Activated effector memory CD4-positive, alpha-beta T cell treated with anti-CD3 and anti-CD28 coated beads, Interleukin-2, amount 50 U/mL, for 16 hours (primary cell): ENCODE measurements at regions not wholly inside any gene's neighbourhood (a gene's known extent, or its start where the extent isn't known, plus 50 kb on each side); places are given as distances from the start of the nearest gene placed in this dataset.

Experiments used
- DNase-seq: peaks from one replicate; pipeline ENCODE4 v3.0.0-alpha.2; 2020

- DNase-seq, result no peak
Observed at GRCh38 chr11:88448131-88448670, 110.7 kb upstream of the CTSC start.

- DNase-seq, result no peak
Observed at GRCh38 chr11:88447281-88447680, 109.7 kb upstream of the CTSC start.

GRCh38 chr11:88439356-88439755, 101.8 kb upstream of the CTSC start:
- no peak for DNase-seq

GRCh38 chr11:88438721-88439120, 101.2 kb upstream of the CTSC start:
- no peak for DNase-seq

- DNase-seq, result no peak
Observed at GRCh38 chr11:88435415-88435814, 97.9 kb upstream of the CTSC start.

GRCh38 chr11:88434333-88434976, 96.9 kb upstream of the CTSC start:
- DNase-seq, result no peak

- no peak for DNase-seq
Observed at GRCh38 chr11:88433536-88434230, 96.1 kb upstream of the CTSC start.

GRCh38 chr11:88431675-88432341, 94.3 kb upstream of the CTSC start:
- no peak for DNase-seq

GRCh38 chr11:88428959-88429358, 91.4 kb upstream of the CTSC start:
- no peak for DNase-seq

GRCh38 chr11:88427719-88428118, 90.2 kb upstream of the CTSC start:
- no peak for DNase-seq

- no peak for DNase-seq
Observed at GRCh38 chr11:88424881-88425280, 87.3 kb upstream of the CTSC start.

- DNase-seq, result peak; percentile 66
Observed at GRCh38 chr11:88421530-88421929, 84.0 kb upstream of the CTSC start.

- DNase-seq, result no peak
Observed at GRCh38 chr11:88420165-88420791, 82.7 kb upstream of the CTSC start.

GRCh38 chr11:88418508-88418907, 81.0 kb upstream of the CTSC start:
- DNase-seq, result no peak

GRCh38 chr11:88415495-88415894, 78.0 kb upstream of the CTSC start:
- no peak for DNase-seq

GRCh38 chr11:88414981-88415413, 77.5 kb upstream of the CTSC start:
- DNase-seq, result no peak

- DNase-seq, result no peak
Observed at GRCh38 chr11:88414385-88414861, 76.9 kb upstream of the CTSC start.

GRCh38 chr11:88411265-88411664, 73.7 kb upstream of the CTSC start:
- no peak for DNase-seq

GRCh38 chr11:88410656-88411055, 73.1 kb upstream of the CTSC start:
- no peak for DNase-seq

GRCh38 chr11:88410056-88410455, 72.5 kb upstream of the CTSC start:
- no peak for DNase-seq

- DNase-seq, result no peak
Observed at GRCh38 chr11:88406876-88407275, 69.3 kb upstream of the CTSC start.

- DNase-seq, result no peak
Observed at GRCh38 chr11:88405853-88406252, 68.3 kb upstream of the CTSC start.
